D721Med (cell line): ENCODE measurements at regions not wholly inside any gene's neighbourhood (a gene's known extent, or its start where the extent isn't known, plus 50 kb on each side); places are given as distances from the start of the nearest gene placed in this dataset.
"Not testable (repeated sequence)": the region's sequence is repeated elsewhere in the genome, so short reads cannot be mapped to it uniquely, and the experiment has no call there.

Source experiments
- DNase-seq: peaks from one replicate; pipeline ENCODE4 v3.0.0; 2011; ENCODE audit warnings: low spot score; ENCODE audit not compliant: insufficient read length
- FAIRE-seq: peaks from 2 replicates; lab custom pipeline; 2011; peaks lifted over from hg19 to GRCh38; lab: Jason Lieb, UNC
- CTCF ChIP-seq: IDR thresholded peaks from 2 replicates; pipeline ENCODE4 v1.5.1; 2012; ENCODE audit warnings: mild to moderate bottlenecking, control low read depth; ENCODE audit not compliant: insufficient read depth; ENCODE audit errors: missing control alignments

- no peak for TF ChIP-seq CTCF
- DNase-seq (no peak), FAIRE-seq (no peak)
These were observed 293.4 kb upstream of the MKLN1 start for GRCh38 chr7:131034166-131034881.

- no peak for DNase-seq
- no peak for FAIRE-seq
- no peak for TF ChIP-seq CTCF
These were observed 292.4 kb upstream of the MKLN1 start for GRCh38 chr7:131035088-131035770.

GRCh38 chr7:131038153-131038552 is 289.5 kb upstream of the MKLN1 start:
- FAIRE-seq: no peak
- DNase-seq: no peak
- no peak for TF ChIP-seq CTCF

- no peak for DNase-seq
- no peak for FAIRE-seq
These were observed 288.3 kb upstream of the MKLN1 start for GRCh38 chr7:131039355-131039762.

GRCh38 chr7:131039836-131040235 is 287.8 kb upstream of the MKLN1 start:
- no peak for TF ChIP-seq CTCF
- DNase-seq (no peak), FAIRE-seq (no peak)

More at GRCh38 chr7:131039355-131039762, 288.3 kb upstream of the MKLN1 start:
- no peak for TF ChIP-seq CTCF

GRCh38 chr7:131040467-131040932 is 287.2 kb upstream of the MKLN1 start:
- DNase-seq: no peak
- peak; percentile 84 for TF ChIP-seq CTCF
- peak; percentile 53 for FAIRE-seq

GRCh38 chr7:131041012-131041695 is 286.5 kb upstream of the MKLN1 start:
- not testable (repeated sequence) for DNase-seq, FAIRE-seq
